ENCODE measurements at regions not wholly inside any gene's neighbourhood (a gene's known extent, or its start where the extent isn't known, plus 50 kb on each side); places are given as distances from the start of the nearest gene placed in this dataset.

DNA sequence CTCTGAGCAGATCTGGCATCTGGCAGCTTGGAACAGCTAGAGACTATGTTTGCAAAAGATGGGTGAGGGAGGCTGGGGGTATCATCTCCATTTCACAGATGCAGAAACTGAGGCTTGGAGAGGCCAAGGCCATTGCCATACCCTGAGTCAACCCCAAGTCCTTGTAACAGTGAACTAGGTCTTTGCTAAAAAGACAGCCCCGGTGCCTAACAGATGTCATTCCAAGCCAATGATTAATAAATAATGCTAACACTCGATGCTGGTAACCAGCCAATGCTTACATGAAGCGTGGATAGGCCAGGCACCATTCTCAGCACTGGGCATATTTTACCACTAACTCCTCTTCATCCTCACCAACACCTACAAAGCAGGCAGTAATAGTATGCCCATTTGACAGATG, 164.0 kb downstream of the MN1 start:
- H3K27ac ChIP-seq (ENCODE audit: low read depth, low read length): no peak overlapping the region
- no peaks in the 10 kb centered on the region for H3K4me1 ChIP-seq (ENCODE audit: insufficient read depth, low read length)
- ChIA-PET CTCF (ENCODE audit: partially characterized antibody) (no interaction called here), POLR2A (ENCODE audit: partially characterized antibody) (no interaction called here)
- H3K27me3 ChIP-seq (ENCODE audit: insufficient read depth, low read length): no peaks in the 10 kb centered on the region
- H3K4me1 Mint-ChIP-seq: no peaks in the 10 kb centered on the region
- no peak for DNase-seq
- no peaks in the 10 kb centered on the region for H3K9me3 ChIP-seq (ENCODE audit: control insufficient read depth in 1 of 2, low read length in 2 of 2)
- no peak overlapping the region for H3K4me3 Mint-ChIP-seq
- H3K27ac Mint-ChIP-seq: no peak overlapping the region
- H3K36me3 ChIP-seq (ENCODE audit: insufficient read depth, low read length): no peaks in the 10 kb centered on the region
- intact Hi-C loops (cut with micrococcal nuclease): no loop called here
- H3K27me3 Mint-ChIP-seq: peaks cover 11 to 14% of the 10 kb centered on the region in 2 donors
- no peak overlapping the region for H3K4me3 ChIP-seq (ENCODE audit: low read length in 2 of 2)
- peaks cover 0 to 3% (median 0%) of the 10 kb centered on the region in 8 donors for H3K9me3 Mint-ChIP-seq
- H3K36me3 Mint-ChIP-seq: no peaks in the 10 kb centered on the region

DNA sequence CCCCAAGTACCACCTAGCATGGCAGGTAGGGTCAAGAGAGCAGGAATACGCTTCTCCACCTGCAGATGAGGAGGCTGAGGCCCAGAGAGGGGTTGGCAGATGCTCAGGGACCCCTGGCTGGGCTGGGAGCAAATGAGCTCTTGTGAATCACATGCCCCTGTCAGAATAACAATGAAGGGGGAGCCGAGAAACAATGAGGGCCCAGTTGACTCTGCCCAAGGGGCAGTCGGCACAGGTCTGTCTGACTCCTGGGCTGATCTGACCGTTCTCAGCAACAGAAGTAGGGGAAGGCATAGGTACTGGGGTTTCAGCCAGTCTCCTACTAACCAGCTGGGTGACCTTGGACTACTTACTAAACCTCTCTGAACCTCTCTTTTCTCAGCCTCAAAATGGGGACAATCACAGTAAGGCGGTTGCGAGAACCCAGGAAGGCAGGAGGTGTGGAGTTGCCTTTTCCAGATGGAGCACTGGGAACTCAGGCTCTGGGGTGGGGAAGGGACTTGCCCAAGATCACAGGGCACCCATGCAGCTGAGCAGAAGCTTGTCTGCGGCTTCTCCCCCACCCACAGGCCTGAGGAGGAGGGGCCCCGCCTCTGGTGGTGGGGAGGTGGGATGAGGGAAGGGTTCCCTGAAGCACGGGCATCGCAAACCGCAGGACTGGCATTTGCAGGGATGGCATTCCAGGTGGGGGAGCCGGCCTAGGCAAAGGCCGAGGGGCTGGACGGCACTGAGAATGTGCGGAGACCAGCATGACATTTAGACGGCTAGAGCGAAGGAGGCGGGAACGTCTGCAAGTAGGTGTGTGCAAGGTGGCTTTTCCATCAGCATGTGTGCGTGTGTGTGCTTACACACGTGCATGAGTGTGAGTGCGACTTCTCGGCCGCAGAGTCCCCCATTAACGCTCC, 163.0 kb downstream of the MN1 start:
- Histone ChIP-seq H3K9me3 (ENCODE audit: control insufficient read depth in 1 of 2, low read length in 2 of 2) (no peaks in the 10 kb centered on the region), H3K27me3 (ENCODE audit: insufficient read depth, low read length) (no peaks in the 10 kb centered on the region), H3K4me3 (ENCODE audit: low read length in 2 of 2) (no peak overlapping the region), H3K4me1 (ENCODE audit: insufficient read depth, low read length) (no peaks in the 10 kb centered on the region), H3K36me3 (ENCODE audit: insufficient read depth, low read length) (no peaks in the 10 kb centered on the region), H3K27ac (ENCODE audit: low read depth, low read length) (no peak overlapping the region)
- ChIA-PET CTCF (ENCODE audit: partially characterized antibody) (no interaction called here), POLR2A (ENCODE audit: partially characterized antibody) (no interaction called here)
- H3K4me1 Mint-ChIP-seq: no peaks in the 10 kb centered on the region
- H3K27ac Mint-ChIP-seq: no peak overlapping the region
- H3K36me3 Mint-ChIP-seq: no peaks in the 10 kb centered on the region
- no peak for DNase-seq
- H3K27me3 Mint-ChIP-seq: peaks cover 11 to 14% of the 10 kb centered on the region in 2 donors
- H3K4me3 Mint-ChIP-seq: no peak overlapping the region
- peaks cover 0 to 3% (median 0%) of the 10 kb centered on the region in 8 donors for H3K9me3 Mint-ChIP-seq
- intact Hi-C loops (cut with micrococcal nuclease): no loop called here

DNA sequence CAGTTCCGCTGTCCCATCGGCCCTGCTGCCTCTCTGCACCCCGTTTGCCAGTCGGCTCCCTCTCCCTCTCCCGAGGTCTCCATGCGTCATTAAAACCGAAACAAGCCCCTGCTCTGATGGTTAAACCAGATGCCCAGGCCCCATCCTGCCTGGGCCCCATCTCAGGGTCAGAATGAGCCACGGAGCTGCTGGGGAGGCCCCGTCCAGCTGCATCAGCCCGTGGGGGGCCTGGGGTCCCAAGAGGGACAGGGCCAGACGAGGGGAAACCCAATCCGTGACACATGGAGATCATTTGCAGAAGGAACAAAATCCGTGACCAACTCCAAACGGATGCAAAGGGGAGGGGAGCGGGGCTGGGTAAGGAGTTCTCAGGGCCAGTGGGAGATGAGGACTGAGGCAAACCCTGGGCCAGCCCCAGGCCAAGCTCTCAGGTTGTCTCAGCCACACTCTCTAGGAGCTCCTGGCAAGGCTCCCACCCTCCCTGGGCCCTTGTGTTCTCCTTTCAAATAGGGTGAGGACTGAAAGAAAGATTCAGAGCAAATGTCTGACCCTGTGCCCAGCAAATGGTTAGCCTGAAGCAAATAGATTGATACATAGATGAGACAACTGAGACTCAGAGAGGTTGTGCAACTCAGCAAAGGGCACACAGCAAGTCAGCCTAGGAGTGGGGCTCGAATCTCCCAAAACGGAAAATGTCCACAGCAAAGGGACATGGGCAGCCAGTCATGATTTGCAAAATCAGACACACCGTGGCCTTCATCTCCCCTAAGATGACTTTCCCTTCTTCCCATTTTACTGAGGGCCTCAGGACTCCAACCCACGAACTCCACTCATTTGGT, 162.1 kb downstream of the MN1 start:
- Histone ChIP-seq H3K27ac (ENCODE audit: low read depth, low read length) (no peak overlapping the region), H3K9me3 (ENCODE audit: control insufficient read depth in 1 of 2, low read length in 2 of 2) (no peaks in the 10 kb centered on the region), H3K4me1 (ENCODE audit: insufficient read depth, low read length) (no peaks in the 10 kb centered on the region), H3K27me3 (ENCODE audit: insufficient read depth, low read length) (no peaks in the 10 kb centered on the region), H3K4me3 (ENCODE audit: low read length in 2 of 2) (no peak overlapping the region), H3K36me3 (ENCODE audit: insufficient read depth, low read length) (no peaks in the 10 kb centered on the region)
- ChIA-PET POLR2A (ENCODE audit: partially characterized antibody) (no interaction called here), CTCF (ENCODE audit: partially characterized antibody) (no interaction called here)
- H3K4me1 Mint-ChIP-seq: no peaks in the 10 kb centered on the region
- no peaks in the 10 kb centered on the region for H3K36me3 Mint-ChIP-seq
- H3K9me3 Mint-ChIP-seq: peaks cover 0 to 3% (median 0%) of the 10 kb centered on the region in 8 donors
- H3K27me3 Mint-ChIP-seq: peaks cover 5 to 10% of the 10 kb centered on the region in 2 donors
- H3K4me3 Mint-ChIP-seq: no peak overlapping the region
- DNase-seq: no peak
- no peak overlapping the region for H3K27ac Mint-ChIP-seq
- intact Hi-C loops (cut with micrococcal nuclease): no loop called here

DNA sequence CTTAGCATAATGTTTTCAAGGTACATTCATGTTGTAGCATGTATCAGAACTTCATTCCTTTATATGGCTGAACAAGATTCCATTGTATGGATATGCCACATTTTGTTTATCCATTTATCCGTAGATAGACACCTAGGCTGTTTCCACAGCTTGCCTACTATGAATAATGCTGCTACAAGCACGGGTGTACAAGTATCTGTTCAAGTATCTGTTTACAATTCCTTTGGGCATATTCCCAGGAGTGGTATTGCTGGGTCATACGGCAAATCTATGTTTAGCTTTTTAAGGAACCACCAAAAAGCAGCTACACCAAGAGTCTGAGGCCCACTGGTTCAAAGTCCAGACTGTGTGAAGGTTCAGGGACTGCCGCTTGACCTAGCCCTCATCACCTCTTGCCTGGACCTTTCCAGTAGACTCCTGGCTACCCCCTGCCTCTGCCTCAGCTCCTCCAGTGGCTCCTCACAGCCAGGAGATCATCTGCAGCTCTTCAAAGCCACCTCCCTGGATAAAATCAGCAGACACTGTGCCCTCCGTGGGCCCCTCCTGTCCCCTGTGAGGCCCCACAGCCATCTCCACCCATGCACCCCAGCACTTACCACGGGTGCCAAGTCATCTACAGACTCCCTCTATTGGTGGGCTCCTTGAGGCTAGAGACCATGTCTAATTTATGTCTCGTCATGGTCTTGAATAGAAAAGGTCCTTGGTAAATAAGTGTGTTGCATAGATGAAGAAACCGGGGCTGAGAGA, 160.3 kb downstream of the MN1 start:
- CTCF ChIA-PET (ENCODE audit: partially characterized antibody): no interaction called here
- no peaks in the 10 kb centered on the region for H3K9me3 ChIP-seq (ENCODE audit: control insufficient read depth in 1 of 2, low read length in 2 of 2)
- H3K4me1 ChIP-seq (ENCODE audit: insufficient read depth, low read length): no peaks in the 10 kb centered on the region
- no peaks in the 10 kb centered on the region for H3K36me3 Mint-ChIP-seq
- no peak overlapping the region for H3K27ac ChIP-seq (ENCODE audit: low read depth, low read length)
- no peak overlapping the region for H3K4me3 ChIP-seq (ENCODE audit: low read length in 2 of 2)
- no peaks in the 10 kb centered on the region for H3K27me3 ChIP-seq (ENCODE audit: insufficient read depth, low read length)
- DNase-seq: no peak
- H3K9me3 Mint-ChIP-seq: peaks cover 0 to 1% (median 0%) of the 10 kb centered on the region in 8 donors
- POLR2A ChIA-PET (ENCODE audit: partially characterized antibody): no interaction called here
- intact Hi-C loops (cut with micrococcal nuclease): no loop called here
- no peak overlapping the region for H3K27ac Mint-ChIP-seq
- no peak overlapping the region for H3K4me3 Mint-ChIP-seq
- peaks cover 2 to 11% of the 10 kb centered on the region in 2 donors for H3K27me3 Mint-ChIP-seq
- no peaks in the 10 kb centered on the region for H3K4me1 Mint-ChIP-seq
- H3K36me3 ChIP-seq (ENCODE audit: insufficient read depth, low read length): no peaks in the 10 kb centered on the region

GRCh38 chr22:27642104-27642800, 159.3 kb downstream of the MN1 start:
- Histone ChIP-seq H3K27me3 (ENCODE audit: insufficient read depth, low read length) (no peaks in the 10 kb centered on the region), H3K9me3 (ENCODE audit: control insufficient read depth in 1 of 2, low read length in 2 of 2) (no peaks in the 10 kb centered on the region), H3K4me3 (ENCODE audit: low read length in 2 of 2) (no peak overlapping the region), H3K27ac (ENCODE audit: low read depth, low read length) (no peak overlapping the region), H3K36me3 (ENCODE audit: insufficient read depth, low read length) (no peaks in the 10 kb centered on the region), H3K4me1 (ENCODE audit: insufficient read depth, low read length) (no peaks in the 10 kb centered on the region)
- no peaks in the 10 kb centered on the region for H3K4me1 Mint-ChIP-seq
- peaks cover 0 to 1% (median 0%) of the 10 kb centered on the region in 8 donors for H3K9me3 Mint-ChIP-seq
- H3K36me3 Mint-ChIP-seq: no peaks in the 10 kb centered on the region
- H3K4me3 Mint-ChIP-seq: no peak overlapping the region
- intact Hi-C loops (cut with micrococcal nuclease): no loop called here
- H3K27me3 Mint-ChIP-seq: peaks cover 0 to 8% of the 10 kb centered on the region in 2 donors
- H3K27ac Mint-ChIP-seq: no peak overlapping the region
- no peak for DNase-seq
- ChIA-PET POLR2A (ENCODE audit: partially characterized antibody) (no interaction called here), CTCF (ENCODE audit: partially characterized antibody) (no interaction called here)

- H3K27me3 Mint-ChIP-seq: peaks cover 4 to 9% of the 10 kb centered on the region in 2 donors
- H3K36me3 Mint-ChIP-seq: no peaks in the 10 kb centered on the region
- ChIA-PET POLR2A (ENCODE audit: partially characterized antibody) (no interaction called here), CTCF (ENCODE audit: partially characterized antibody) (no interaction called here)
- no peaks in the 10 kb centered on the region for H3K9me3 ChIP-seq (ENCODE audit: control insufficient read depth in 1 of 2, low read length in 2 of 2)
- intact Hi-C loops (cut with micrococcal nuclease): no loop called here
- DNase-seq: no peak
- H3K4me1 ChIP-seq (ENCODE audit: insufficient read depth, low read length): no peaks in the 10 kb centered on the region
- H3K4me3 Mint-ChIP-seq: no peak overlapping the region
- H3K27me3 ChIP-seq (ENCODE audit: insufficient read depth, low read length): no peaks in the 10 kb centered on the region
- H3K36me3 ChIP-seq (ENCODE audit: insufficient read depth, low read length): no peaks in the 10 kb centered on the region
- H3K9me3 Mint-ChIP-seq: peaks cover 0 to 4% (median 0%) of the 10 kb centered on the region in 8 donors
- no peak overlapping the region for H3K27ac ChIP-seq (ENCODE audit: low read depth, low read length)
- H3K27ac Mint-ChIP-seq: no peak overlapping the region
- H3K4me1 Mint-ChIP-seq: no peaks in the 10 kb centered on the region
- no peak overlapping the region for H3K4me3 ChIP-seq (ENCODE audit: low read length in 2 of 2)
Measured at GRCh38 chr22:27643907-27644306, 157.6 kb downstream of the MN1 start.

Data from CD4-positive, alpha-beta memory T cell (primary cell).